ENCODE measurements at regions not wholly inside any gene's neighbourhood (a gene's known extent, or its start where the extent isn't known, plus 50 kb on each side); places are given as distances from the start of the nearest gene placed in this dataset.
"Not testable (repeated sequence)": the region's sequence is repeated elsewhere in the genome, so short reads cannot be mapped to it uniquely, and the experiment has no call there.

- no peak for DNase-seq (ENCODE audit: extremely low spot score)
- TF ChIP-seq ELF4 (IDR thresholded peaks at IDR 0.05) = no peak
- TF ChIP-seq CTBP1 (IDR thresholded peaks at IDR 0.05; ENCODE audit: borderline replicate concordance) = no peak
- no peak for TF ChIP-seq SP1 (IDR thresholded peaks at IDR 0.05)
- TF ChIP-seq FOXK2 (IDR thresholded peaks at IDR 0.05) = no peak
- TF ChIP-seq ARNT (IDR thresholded peaks at IDR 0.05) = no peak
- no peak for TF ChIP-seq FOXM1 (IDR thresholded peaks at IDR 0.05; ENCODE audit: borderline replicate concordance)
- no peak for TF ChIP-seq TARDBP (IDR thresholded peaks at IDR 0.05)
- TF ChIP-seq PKNOX1 (IDR thresholded peaks at IDR 0.05) = no peak
- TF ChIP-seq HDGF (IDR thresholded peaks at IDR 0.05; ENCODE audit: borderline replicate concordance) = no peak
- no peak for TF ChIP-seq NFRKB (IDR thresholded peaks at IDR 0.05)
- TF ChIP-seq FOXA1 (IDR thresholded peaks at IDR 0.05) = no peak
- no peak for TF ChIP-seq SUZ12 (IDR thresholded peaks at IDR 0.05)
- no peak for TF ChIP-seq ZNF384 (IDR thresholded peaks at IDR 0.05)
- TF ChIP-seq BHLHE40 (IDR thresholded peaks at IDR 0.05; ENCODE audit: borderline replicate concordance) = no peak
- no peak for TF ChIP-seq L3MBTL2 (conservative IDR thresholded peaks at IDR 0.05)
- no peak for TF ChIP-seq LEF1 (IDR thresholded peaks at IDR 0.05; ENCODE audit: borderline replicate concordance)
- POLR2A ChIA-PET = no interaction called here
- CTCF ChIA-PET = interaction anchor here (1.1 to 1.4 kb wide), 2 partner anchors 82 to 246 kb away, joined by 3 read pairs; no protein-coding TSS in a partner anchor
Observed at GRCh38 chr1:30462166-30462565, 261.2 kb downstream of the MATN1 start.

- ChIA-PET POLR2A (no interaction called here), CTCF (interaction anchor here (1.4 kb wide), 1 partner anchor 81 kb away, joined by 3 read pairs; no protein-coding TSS in a partner anchor)
- TF ChIP-seq SUZ12 (IDR thresholded peaks at IDR 0.05) = no peak
- TF ChIP-seq NFRKB (IDR thresholded peaks at IDR 0.05) = no peak
- TF ChIP-seq BHLHE40 (IDR thresholded peaks at IDR 0.05; ENCODE audit: borderline replicate concordance) = no peak
- no peak for TF ChIP-seq CTBP1 (IDR thresholded peaks at IDR 0.05; ENCODE audit: borderline replicate concordance)
- TF ChIP-seq L3MBTL2 (conservative IDR thresholded peaks at IDR 0.05) = no peak
- no peak for TF ChIP-seq PKNOX1 (IDR thresholded peaks at IDR 0.05)
- TF ChIP-seq HDGF (IDR thresholded peaks at IDR 0.05; ENCODE audit: borderline replicate concordance) = no peak
- TF ChIP-seq LEF1 (IDR thresholded peaks at IDR 0.05; ENCODE audit: borderline replicate concordance) = no peak
- TF ChIP-seq ELF4 (IDR thresholded peaks at IDR 0.05) = no peak
- TF ChIP-seq SP1 (IDR thresholded peaks at IDR 0.05) = no peak
- no peak for TF ChIP-seq FOXA1 (IDR thresholded peaks at IDR 0.05)
- TF ChIP-seq ZNF384 (IDR thresholded peaks at IDR 0.05) = no peak
- TF ChIP-seq TARDBP (IDR thresholded peaks at IDR 0.05) = no peak
- TF ChIP-seq FOXK2 (IDR thresholded peaks at IDR 0.05) = no peak
- no peak for TF ChIP-seq FOXM1 (IDR thresholded peaks at IDR 0.05; ENCODE audit: borderline replicate concordance)
- TF ChIP-seq ARNT (IDR thresholded peaks at IDR 0.05) = no peak
- no peak for DNase-seq (ENCODE audit: extremely low spot score)
Observed at GRCh38 chr1:30461640-30462039, 261.7 kb downstream of the MATN1 start.

- POLR2A ChIA-PET = no interaction called here
- CTCF ChIA-PET = no interaction called here
- DNase-seq (ENCODE audit: extremely low spot score) = no peak
- TF ChIP-seq SP1 (IDR thresholded peaks at IDR 0.05) (no peak), CTBP1 (IDR thresholded peaks at IDR 0.05; ENCODE audit: borderline replicate concordance) (no peak), NFRKB (IDR thresholded peaks at IDR 0.05) (no peak), FOXK2 (IDR thresholded peaks at IDR 0.05) (no peak), LEF1 (IDR thresholded peaks at IDR 0.05; ENCODE audit: borderline replicate concordance) (no peak), TARDBP (IDR thresholded peaks at IDR 0.05) (no peak), ARNT (IDR thresholded peaks at IDR 0.05) (no peak), L3MBTL2 (conservative IDR thresholded peaks at IDR 0.05) (no peak), SUZ12 (IDR thresholded peaks at IDR 0.05) (no peak), ZNF384 (IDR thresholded peaks at IDR 0.05) (no peak), BHLHE40 (IDR thresholded peaks at IDR 0.05; ENCODE audit: borderline replicate concordance) (no peak), HDGF (IDR thresholded peaks at IDR 0.05; ENCODE audit: borderline replicate concordance) (no peak), PKNOX1 (IDR thresholded peaks at IDR 0.05) (no peak), FOXM1 (IDR thresholded peaks at IDR 0.05; ENCODE audit: borderline replicate concordance) (no peak), FOXA1 (IDR thresholded peaks at IDR 0.05) (no peak), ELF4 (IDR thresholded peaks at IDR 0.05) (no peak)
Observed at GRCh38 chr1:30460661-30461060, 262.7 kb downstream of the MATN1 start.

GRCh38 chr1:30458730-30459485 is 264.5 kb downstream of the MATN1 start:
- DNase-seq (ENCODE audit: extremely low spot score); POLR2A ChIA-PET: not testable (repeated sequence)

GRCh38 chr1:30452925-30453324 is 270.5 kb downstream of the MATN1 start:
- POLR2A ChIA-PET = no interaction called here

More at GRCh38 chr1:30458730-30459485, 264.5 kb downstream of the MATN1 start:
- CTCF ChIA-PET = interaction anchor here (0.6 kb wide), 1 partner anchor 11 kb away, joined by 3 read pairs; no protein-coding TSS in a partner anchor

More at GRCh38 chr1:30452925-30453324, 270.5 kb downstream of the MATN1 start:
- TF ChIP-seq SP1 (IDR thresholded peaks at IDR 0.05) = no peak
- TF ChIP-seq HDGF (IDR thresholded peaks at IDR 0.05; ENCODE audit: borderline replicate concordance) = no peak
- no peak for TF ChIP-seq ZNF384 (IDR thresholded peaks at IDR 0.05)
- TF ChIP-seq FOXM1 (IDR thresholded peaks at IDR 0.05; ENCODE audit: borderline replicate concordance) = no peak
- no peak for TF ChIP-seq LEF1 (IDR thresholded peaks at IDR 0.05; ENCODE audit: borderline replicate concordance)
- no peak for TF ChIP-seq NFRKB (IDR thresholded peaks at IDR 0.05)
- TF ChIP-seq PKNOX1 (IDR thresholded peaks at IDR 0.05) = no peak
- no peak for TF ChIP-seq TARDBP (IDR thresholded peaks at IDR 0.05)
- TF ChIP-seq ARNT (IDR thresholded peaks at IDR 0.05) = no peak
- TF ChIP-seq SUZ12 (IDR thresholded peaks at IDR 0.05) = no peak
- TF ChIP-seq ELF4 (IDR thresholded peaks at IDR 0.05) = no peak
- TF ChIP-seq L3MBTL2 (conservative IDR thresholded peaks at IDR 0.05) = no peak
- TF ChIP-seq FOXK2 (IDR thresholded peaks at IDR 0.05) = no peak
- TF ChIP-seq CTBP1 (IDR thresholded peaks at IDR 0.05; ENCODE audit: borderline replicate concordance) = no peak
- TF ChIP-seq FOXA1 (IDR thresholded peaks at IDR 0.05) = no peak
- TF ChIP-seq BHLHE40 (IDR thresholded peaks at IDR 0.05; ENCODE audit: borderline replicate concordance) = no peak
- no peak for DNase-seq (ENCODE audit: extremely low spot score)
- CTCF ChIA-PET = no interaction called here
